ENCODE measurements at regions not wholly inside any gene's neighbourhood (a gene's known extent, or its start where the extent isn't known, plus 50 kb on each side); places are given as distances from the start of the nearest gene placed in this dataset.

DNA sequence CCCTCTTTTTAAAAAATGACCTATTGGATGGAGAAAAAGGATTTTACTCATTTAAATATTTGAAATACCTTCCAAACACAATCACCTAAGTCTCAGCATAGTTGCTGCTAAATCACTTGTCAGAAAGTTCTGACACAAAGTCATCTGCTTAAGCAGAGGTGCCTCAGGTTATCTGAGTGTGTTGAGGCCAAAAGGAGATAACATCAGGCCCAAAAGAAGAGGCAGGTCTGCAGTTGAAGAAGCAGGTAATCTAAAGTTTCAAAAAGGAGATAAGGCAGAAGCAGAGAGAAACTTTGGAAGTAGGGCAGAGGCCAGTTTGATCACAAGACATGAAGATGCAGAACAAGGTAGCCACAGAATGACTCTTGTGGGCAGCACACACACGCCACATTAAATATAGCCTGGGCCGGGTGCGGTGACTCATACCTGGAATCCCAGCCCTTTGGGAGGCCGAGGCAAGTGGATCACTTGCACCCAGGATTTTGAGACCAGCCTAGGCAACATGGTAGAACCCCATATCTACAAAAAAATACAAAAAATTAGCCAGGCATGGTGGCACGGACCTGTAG, 175.7 kb upstream of the API5 start:
- TF ChIP-seq, protein P1, sequence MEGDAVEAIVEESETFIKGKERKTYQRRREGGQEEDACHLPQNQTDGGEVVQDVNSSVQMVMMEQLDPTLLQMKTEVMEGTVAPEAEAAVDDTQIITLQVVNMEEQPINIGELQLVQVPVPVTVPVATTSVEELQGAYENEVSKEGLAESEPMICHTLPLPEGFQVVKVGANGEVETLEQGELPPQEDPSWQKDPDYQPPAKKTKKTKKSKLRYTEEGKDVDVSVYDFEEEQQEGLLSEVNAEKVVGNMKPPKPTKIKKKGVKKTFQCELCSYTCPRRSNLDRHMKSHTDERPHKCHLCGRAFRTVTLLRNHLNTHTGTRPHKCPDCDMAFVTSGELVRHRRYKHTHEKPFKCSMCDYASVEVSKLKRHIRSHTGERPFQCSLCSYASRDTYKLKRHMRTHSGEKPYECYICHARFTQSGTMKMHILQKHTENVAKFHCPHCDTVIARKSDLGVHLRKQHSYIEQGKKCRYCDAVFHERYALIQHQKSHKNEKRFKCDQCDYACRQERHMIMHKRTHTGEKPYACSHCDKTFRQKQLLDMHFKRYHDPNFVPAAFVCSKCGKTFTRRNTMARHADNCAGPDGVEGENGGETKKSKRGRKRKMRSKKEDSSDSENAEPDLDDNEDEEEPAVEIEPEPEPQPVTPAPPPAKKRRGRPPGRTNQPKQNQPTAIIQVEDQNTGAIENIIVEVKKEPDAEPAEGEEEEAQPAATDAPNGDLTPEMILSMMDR (IDR thresholded peaks at IDR 0.05; ENCODE audit: low read depth, low read length), result no peak
- TF ChIP-seq EZH2phosphoT487 (IDR thresholded peaks at IDR 0.05; ENCODE audit: low read depth), result no peak

Measured in OCI-LY3 (cell line).